GM21786 (cell line): ENCODE measurements at regions not wholly inside any gene's neighbourhood (a gene's known extent, or its start where the extent isn't known, plus 50 kb on each side); places are given as distances from the start of the nearest gene placed in this dataset.
"Not testable (repeated sequence)": the region's sequence is repeated elsewhere in the genome, so short reads cannot be mapped to it uniquely, and the experiment has no call there.

Experiments
- ATAC-seq: cut with Tn5 transposase; IDR thresholded peaks from one replicate; pipeline ENCODE4 v1.9.1; 2021; ENCODE audit not compliant: unreplicated experiment

DNA sequence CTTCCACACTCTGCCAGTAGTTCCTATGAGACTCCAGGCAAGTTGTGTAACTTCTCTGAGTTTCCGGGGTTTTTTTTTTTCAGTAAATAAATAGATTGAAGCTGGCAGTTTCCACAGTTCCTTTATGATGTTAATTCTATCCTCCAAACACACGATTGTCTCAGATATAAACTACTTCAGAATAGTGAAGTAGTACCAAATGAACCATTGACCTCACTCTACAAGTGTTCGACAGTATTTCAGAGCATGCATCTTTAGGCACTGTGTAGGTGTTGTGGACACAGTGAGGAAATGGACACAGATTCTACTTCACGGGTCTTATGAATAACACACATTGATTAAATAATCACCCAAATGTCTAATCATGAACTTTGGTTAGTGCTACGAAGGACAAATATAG, 136.1 kb upstream of the IGSF10 start:
- ATAC-seq, result no peak

DNA sequence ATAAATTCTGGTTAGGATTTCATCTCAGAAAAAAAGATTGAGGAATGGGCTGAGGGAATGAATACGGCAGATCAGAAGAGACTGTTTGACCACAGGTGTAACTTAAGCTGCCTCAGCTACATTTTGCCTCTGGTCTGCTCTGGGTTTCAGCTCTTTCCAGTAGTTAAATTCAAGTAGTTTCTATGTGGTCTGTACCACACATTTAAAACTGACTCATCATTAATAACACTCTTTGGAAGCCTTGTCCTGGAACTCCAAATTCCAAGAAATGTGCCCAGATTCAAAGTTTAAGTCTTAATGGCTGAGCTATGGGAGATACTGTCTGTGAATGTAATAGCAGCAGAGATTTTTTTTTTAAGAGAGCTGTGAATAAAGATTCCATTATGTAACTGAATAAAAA, 133.1 kb upstream of the IGSF10 start:
- no peak for ATAC-seq

GRCh38 chr3:151592287-151592686, 131.4 kb upstream of the IGSF10 start:
- no peak for ATAC-seq

GRCh38 chr3:151591441-151591840, 130.6 kb upstream of the IGSF10 start:
- ATAC-seq, result no peak

DNA sequence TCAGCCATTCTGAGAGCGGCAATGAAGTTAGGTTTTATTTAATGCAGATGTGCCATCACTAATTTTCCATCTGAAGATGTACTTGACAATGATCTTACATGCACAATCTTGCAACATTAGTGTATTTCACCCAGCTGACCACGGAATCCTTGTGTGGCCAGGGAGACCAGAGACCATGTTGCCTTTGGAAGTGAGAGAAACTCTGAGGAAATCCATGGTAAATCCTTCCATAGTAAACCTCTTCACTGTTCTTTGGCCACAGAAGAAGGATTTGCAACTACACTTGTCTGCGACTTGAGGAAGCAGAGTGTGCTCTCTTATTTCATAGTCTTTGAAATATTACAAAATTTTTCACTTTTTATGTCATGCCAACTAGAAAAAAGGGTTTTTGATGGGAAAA, 128.4 kb upstream of the IGSF10 start:
- no peak for ATAC-seq

- not testable (repeated sequence) for ATAC-seq
These were observed 126.8 kb upstream of the IGSF10 start for GRCh38 chr3:151587659-151588058.

DNA sequence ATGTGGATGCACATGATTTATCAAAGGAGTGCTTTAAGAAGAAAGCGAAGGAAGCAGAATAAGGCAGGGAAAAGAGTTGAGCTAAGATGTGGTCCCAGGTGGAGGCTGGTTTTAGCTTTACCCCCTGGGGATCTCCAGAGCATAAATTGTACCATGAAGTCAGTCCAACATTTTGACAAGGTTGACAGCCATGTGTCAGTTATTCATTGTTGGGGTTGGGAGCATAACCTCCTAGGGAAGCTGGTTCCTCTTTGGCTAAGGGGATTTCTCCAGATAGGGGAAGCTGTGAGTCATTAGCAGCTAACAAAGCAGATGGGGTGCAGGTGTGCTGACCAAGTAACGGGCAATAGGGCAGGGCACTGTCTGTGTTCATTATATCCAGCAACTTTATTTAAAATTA, 123.7 kb upstream of the IGSF10 start:
- ATAC-seq, result peak; percentile 84

GRCh38 chr3:151581035-151581434, 120.2 kb upstream of the IGSF10 start:
- ATAC-seq, result no peak

GRCh38 chr3:151580591-151580990, 119.7 kb upstream of the IGSF10 start:
- ATAC-seq, result no peak

DNA sequence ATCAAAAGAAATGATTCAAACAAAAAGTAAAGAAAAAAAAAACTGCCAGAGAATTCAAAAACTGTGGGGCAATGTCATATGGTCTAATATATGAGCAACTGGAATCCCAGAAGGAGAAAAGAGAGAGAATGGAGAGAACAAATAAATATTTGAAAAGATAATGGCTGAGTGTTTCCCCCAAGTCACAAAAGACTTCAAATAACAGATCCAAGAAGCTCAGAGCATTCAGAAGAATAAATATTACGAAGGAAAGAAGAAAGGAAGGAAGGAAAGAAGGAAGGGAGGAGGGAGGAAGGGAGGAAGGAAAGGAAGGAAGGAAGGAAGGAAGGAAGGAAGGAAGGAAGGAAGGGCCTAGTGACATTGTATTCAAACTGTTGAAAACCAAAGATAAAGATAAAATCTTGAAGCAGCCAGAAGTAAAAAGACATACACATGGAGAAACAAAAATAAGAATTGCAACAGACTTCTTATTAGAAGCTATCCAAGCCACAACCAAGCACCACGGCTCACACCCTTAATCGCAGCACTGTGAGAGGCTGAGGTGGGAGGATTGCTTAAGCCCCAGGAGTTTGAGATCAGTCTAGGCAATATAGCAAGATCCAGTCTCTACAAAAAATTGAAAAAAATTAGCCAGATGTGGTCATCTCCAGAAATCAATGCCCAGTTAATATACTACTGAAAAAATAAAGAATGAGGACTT, 118.9 kb upstream of the IGSF10 start:
- ATAC-seq, result no peak

- ATAC-seq, result no peak
These were observed 117.6 kb upstream of the IGSF10 start for GRCh38 chr3:151578495-151578894.

DNA sequence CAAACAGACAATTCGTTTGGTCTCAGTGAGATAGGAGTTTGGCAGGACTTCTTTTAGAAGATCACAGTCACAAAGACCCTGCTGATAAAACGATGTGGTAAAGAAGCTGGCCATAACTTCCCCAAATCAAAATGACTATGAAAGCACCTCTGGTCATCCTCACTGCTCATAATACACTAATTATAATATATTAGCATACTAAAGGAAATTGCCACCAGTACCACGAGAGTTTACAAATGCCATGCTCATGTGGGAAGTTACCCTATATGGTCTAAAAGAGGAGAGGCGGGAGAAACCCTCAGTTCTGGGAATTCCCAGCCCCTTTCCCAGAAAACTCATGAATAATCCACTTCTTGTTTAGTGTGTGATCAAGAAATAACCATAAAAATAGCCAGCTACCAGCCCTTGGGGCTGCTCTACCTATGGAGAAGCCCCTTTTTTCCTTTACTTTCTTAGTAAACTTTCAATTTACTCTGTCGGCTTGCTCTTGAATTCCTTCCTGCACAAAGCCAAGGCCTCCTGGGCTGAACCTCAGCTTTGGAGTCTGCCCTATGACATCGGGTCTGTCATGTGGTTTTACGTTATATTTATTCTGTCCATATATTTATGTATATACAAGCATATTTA, 115.8 kb upstream of the IGSF10 start:
- no peak for ATAC-seq

- ATAC-seq, result no peak
These were observed 107.3 kb upstream of the IGSF10 start for GRCh38 chr3:151568184-151568583.

- ATAC-seq, result no peak
These were observed 106.6 kb upstream of the IGSF10 start for GRCh38 chr3:151567477-151567876.

- ATAC-seq, result no peak
These were observed 103.4 kb upstream of the IGSF10 start for GRCh38 chr3:151564261-151564660.

- no peak for ATAC-seq
These were observed 102.4 kb upstream of the IGSF10 start for GRCh38 chr3:151563305-151563704.

DNA sequence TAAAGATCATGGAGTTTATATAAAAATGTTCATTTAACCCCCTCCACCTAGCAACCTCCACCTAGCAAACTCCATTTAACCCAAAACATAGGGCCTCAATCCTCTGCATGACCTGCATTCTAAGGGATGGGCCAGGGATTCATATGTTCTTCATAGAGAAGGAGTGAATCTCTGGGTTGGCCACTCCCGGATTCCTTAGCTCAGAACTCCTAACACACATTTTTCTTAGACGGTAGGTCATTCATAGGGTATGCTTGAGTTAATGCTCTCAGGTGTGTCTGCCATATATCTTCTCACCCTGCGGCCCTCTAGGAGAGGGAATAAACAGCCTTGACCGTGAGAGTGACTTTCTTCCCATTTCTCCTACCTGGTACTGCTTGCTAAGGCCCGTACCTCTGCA, 102.0 kb upstream of the IGSF10 start:
- no peak for ATAC-seq

- no peak for ATAC-seq
These were observed 101.0 kb upstream of the IGSF10 start for GRCh38 chr3:151561878-151562277.

DNA sequence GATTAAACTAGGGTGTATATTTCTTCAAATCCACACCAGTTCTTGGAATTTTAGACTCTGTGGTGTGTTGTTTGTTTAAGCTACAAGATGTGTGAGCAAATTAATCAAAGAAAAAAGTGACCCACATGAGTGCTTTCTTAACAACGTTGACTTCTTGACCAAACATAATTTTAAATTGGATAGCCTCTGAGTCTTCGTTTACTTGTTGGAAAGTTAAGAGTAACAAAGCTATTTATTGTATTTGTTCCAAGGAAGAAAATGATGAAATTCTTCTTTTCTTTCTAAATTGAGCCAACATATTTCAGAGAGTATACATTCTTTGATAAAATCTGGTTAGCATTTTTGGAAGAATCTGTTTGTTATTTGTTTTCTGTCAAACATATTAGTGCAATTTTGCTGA, 99.9 kb upstream of the IGSF10 start:
- no peak for ATAC-seq

DNA sequence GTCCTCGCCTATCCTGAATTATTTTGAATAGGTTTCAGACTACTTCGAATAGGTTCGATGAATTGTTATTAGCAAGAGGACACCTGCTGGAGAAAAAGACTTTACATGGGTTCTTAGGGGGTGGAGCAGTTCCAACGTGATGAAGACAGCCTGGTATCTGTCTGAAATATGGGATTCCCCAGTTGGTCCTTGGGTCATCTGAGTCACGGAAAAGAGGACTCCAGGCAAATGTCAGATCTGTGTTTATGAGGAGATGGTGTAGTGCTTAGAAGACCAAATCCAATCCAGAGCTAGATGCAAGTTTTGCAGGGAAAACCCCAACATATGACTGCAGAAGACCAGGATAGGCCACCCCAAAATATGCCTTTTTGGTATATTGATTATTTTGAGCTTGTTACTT, 98.9 kb upstream of the IGSF10 start:
- ATAC-seq, result no peak

- no peak for ATAC-seq
These were observed 97.8 kb upstream of the IGSF10 start for GRCh38 chr3:151558661-151559060.

DNA sequence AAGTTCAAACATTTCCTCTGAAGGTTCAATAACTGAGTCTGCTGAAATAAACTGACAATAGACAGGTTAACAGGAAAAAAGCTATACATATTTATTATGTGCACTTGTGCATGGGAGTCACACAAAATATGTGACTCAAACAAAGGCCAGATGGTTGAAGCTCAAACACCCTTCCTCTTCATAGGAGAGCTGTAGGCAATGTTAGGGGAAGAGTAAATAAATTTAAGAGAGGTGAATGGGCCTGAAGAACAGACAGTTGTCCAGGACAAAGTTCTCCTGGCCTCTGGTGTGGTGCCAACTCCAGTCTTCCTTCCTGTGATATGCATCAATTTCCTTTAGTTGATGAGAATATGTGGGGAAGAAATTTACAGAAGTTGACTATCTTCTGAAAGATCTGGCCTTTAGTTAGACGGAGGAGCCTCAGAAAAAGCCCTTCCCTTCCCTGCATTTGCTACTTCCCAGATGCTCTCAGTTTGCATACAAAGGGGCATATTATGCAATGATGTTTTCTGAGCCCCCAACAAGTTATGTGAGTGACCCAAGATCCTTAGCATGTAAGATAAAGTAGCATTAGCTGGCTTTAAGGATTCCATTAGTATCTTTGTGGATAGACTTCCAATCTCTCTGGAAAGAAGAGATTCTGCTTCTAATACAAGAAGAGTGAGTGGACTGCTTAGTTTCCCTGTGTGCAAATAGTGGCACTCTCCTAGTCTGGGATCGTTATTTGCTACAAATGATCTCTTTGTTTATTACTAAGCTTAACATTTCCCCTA, 96.4 kb upstream of the IGSF10 start:
- ATAC-seq, result no peak
